HTR-8/SVneo (cell line): ENCODE measurements at regions not wholly inside any gene's neighbourhood (a gene's known extent, or its start where the extent isn't known, plus 50 kb on each side); places are given as distances from the start of the nearest gene placed in this dataset.
"Not testable (repeated sequence)": the region's sequence is repeated elsewhere in the genome, so short reads cannot be mapped to it uniquely, and the experiment has no call there.

Experiments used
- DNase-seq: peaks from one replicate; pipeline ENCODE4 v3.0.0; 2011; ENCODE audit warnings: low spot score, mixed read lengths; ENCODE audit not compliant: insufficient read length
- FAIRE-seq: peaks from 2 replicates; lab custom pipeline; 2011; peaks lifted over from hg19 to GRCh38; lab: Jason Lieb, UNC

- no peak for FAIRE-seq
- DNase-seq = no peak
Observed at GRCh38 chr4:4672402-4672801, 130.6 kb upstream of the STX18 start.

- FAIRE-seq (no peak), DNase-seq (no peak)
Observed at GRCh38 chr4:4671774-4672349, 130.0 kb upstream of the STX18 start.

DNA sequence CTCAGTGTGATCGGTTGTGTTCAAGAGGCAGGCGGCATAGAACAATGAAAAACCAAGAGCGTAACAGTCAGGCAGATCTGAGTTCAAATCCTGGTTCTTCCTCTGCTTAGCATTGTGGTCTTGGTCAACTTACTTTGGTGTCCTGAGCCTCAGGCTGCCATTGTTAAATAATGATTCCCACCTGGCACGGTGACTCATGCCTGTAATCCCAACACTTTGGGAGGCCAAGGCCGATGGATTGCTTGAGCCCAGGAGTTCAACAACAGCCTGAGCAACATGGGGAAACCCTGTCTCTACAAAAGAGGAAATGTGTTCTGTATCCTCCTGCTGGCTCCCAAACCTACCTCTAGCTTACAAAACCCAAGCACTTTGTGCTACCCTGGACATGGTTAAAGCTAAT, 129.0 kb upstream of the STX18 start:
- DNase-seq = no peak
- FAIRE-seq = no peak

DNA sequence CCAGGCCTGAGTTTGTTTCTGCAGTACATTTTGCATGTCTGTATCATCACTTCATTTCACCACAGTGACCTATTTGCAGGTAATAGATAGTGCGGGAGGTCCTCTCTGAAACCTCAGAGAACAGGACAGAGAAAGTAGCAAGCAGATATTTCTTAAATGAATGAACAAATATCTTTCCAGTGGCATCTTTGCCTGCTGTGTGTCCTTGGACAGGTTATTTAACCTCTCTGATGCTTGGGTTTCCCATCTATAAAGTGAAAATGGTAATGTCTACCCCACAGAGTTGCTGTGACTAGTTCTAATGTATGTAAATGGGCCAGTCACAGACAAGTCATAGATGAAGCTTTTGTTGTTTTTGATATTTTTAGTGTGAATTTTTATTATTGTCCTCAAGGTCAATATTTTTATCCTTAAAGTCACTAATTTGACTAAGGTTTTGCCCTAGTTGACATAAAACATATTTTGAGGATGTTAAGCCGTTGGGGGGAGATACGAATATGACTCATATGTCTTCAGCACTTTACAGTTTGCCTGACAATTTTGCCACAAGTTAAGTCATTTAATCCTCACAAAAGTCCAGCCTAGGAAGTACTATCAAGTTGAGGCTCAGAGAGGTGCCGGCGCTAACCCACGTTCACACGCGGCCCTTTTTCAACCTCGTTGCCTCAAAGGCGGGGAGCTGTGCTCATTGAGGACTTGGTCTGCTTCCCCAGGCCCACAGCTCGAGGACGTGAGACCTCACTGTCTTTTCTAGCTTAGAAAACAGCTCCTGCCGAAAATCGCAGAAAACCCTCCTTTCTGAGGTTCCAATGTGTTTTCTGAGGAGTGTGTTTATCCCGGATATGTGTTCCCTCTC, 126.7 kb upstream of the STX18 start:
- no peak for DNase-seq
- no peak for FAIRE-seq

- no peak for FAIRE-seq
- DNase-seq = no peak
Observed at GRCh38 chr4:4667622-4668081, 125.8 kb upstream of the STX18 start.

DNA sequence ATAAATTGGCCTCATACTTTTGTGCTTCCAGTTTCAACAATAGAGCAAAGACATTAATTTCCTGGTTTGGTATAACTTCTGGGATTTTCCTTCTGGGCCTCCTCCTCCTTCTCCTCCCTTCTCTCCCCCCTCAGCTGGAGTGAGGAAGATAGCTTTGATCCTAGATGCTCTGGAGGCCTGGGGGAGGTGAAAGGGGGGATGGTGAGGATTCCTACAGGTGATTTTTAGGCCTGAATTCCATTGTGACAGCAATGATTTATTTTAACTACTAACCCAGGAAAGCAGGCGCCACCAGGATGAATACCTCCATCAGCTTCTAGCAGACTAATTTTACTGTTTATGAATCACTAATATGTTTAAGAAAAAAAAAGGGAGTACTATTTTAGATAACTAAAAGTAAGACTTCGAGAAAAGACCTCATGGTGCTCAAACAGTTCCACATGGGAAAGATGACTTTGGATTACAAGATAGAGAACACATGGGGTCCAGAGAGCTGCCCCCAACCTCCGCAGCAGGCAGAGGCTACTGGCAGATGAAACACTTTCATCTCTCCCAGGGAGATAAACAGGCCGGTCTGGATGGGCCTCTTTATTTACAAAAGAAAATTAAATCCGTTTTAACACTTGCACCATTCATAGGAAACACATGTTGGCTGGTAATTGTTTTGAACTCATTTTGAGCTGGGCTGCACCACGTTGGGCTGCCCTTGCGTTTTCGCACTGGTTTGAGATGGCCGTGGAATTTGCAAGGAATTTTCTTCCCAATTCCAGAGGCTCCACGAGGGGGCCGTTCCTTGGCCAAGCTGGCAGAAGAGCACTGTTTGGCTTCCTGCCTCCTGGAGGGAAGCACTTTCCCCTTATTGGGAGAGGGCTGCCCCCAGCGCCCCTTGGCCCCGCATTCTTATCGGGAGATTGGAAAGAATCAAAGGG, 125.1 kb upstream of the STX18 start:
- no peak for DNase-seq
- FAIRE-seq = no peak

- DNase-seq (no peak), FAIRE-seq (no peak)
Observed at GRCh38 chr4:4666187-4666586, 124.3 kb upstream of the STX18 start.

- no peak for FAIRE-seq
Observed at GRCh38 chr4:4664234-4664633, 122.4 kb upstream of the STX18 start.

DNA sequence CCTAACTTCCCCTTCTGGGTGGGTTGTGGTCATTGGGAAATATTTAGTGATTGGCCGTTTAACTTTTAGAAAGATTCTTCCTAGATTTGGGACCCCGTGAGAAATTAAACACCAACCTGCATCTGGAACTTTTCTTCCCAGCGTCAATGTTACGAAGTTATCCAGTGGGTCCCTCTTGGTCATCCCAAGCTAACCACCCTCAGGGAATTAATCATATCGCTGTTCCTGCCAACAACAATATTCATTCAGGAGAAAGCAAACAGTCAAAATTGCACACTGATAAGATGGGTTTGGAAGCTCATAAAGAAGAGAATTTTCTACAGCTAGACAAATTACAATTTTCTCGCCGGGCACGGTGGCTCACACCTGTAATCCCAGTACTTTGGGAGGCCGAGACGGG, 121.2 kb upstream of the STX18 start:
- DNase-seq = no peak
- FAIRE-seq = no peak

More at GRCh38 chr4:4664234-4664633, 122.4 kb upstream of the STX18 start:
- no peak for DNase-seq

DNA sequence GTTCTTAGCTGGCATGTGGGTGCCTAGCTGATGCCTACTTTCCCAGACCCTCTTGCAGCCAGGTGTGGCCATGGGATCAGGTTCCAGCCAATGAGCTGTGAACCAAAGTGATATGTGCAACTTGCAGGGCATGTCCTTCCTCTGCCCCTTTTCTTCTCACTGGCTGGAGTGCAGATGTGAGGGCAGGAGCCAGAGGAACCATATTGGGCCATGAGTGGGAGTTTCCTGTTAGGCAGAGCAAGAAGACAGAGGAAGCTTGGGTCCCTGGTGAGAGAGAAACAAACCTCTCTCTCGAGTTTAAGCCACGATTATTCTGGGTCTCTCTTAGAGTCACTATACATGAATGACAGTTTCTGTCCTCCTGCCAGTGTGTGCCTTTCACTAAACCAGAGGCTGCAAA, 120.4 kb upstream of the STX18 start:
- DNase-seq (no peak), FAIRE-seq (no peak)

- no peak for FAIRE-seq
- peak; percentile 73 for DNase-seq
Observed at GRCh38 chr4:4659871-4660651, 118.2 kb upstream of the STX18 start.

DNA sequence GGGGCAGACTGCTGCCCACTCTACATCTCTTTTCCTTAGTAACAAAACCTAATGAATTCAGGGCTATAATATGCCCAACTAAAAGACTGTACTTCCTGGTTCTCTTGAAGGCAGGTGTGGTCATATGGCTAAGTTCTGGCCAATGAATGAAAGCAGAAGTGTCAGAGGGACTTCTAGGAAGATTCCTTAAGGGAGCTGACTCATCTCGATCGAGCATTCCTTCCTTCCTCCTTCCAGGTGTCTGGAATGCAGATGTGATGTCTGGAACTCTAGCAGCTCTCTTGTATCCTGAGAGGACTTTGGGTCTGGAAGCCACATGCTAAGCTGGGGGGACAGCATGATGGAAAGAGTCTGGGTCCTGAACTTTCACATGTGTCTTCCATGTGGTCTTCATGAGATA, 116.2 kb upstream of the STX18 start:
- DNase-seq (no peak), FAIRE-seq (no peak)

DNA sequence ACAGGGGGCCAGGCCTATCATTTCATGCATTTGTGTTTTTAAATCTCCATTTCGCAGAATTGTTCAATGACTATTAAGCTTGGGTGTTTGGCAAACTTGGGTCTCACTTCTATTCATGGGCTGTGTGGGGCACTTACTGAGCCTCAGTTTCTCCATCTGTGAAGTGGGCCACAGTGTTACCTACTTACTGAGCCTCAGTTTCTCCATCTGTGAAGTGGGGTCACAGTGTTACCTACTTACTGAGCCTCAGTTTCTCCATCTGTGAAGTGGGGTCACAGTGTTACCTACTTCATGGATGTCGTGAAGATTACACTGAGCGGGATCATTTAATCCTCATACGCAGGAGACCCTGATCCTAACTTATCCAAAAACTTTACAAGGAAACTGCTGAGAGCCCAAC, 115.1 kb upstream of the STX18 start:
- DNase-seq (no peak), FAIRE-seq (no peak)

DNA sequence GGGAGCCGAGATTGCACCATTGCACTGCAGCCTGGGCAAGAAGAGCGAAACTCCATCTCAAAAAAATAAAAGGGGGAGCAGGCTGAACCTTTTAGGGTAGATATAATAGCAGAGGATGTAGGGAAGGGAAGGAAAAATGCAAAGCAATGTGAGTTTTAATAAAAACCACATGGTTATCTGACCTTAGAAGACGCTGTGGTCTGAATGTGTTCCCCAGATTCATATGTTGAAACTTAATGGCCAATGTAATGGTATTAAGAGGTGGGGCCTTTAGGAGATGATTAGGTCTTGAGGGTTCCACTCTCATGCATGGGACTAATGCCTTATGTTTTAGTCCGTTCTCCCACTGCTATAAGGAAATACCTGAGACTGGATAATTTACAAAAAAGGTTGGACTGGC, 114.1 kb upstream of the STX18 start:
- FAIRE-seq (no peak), DNase-seq (no peak)

DNA sequence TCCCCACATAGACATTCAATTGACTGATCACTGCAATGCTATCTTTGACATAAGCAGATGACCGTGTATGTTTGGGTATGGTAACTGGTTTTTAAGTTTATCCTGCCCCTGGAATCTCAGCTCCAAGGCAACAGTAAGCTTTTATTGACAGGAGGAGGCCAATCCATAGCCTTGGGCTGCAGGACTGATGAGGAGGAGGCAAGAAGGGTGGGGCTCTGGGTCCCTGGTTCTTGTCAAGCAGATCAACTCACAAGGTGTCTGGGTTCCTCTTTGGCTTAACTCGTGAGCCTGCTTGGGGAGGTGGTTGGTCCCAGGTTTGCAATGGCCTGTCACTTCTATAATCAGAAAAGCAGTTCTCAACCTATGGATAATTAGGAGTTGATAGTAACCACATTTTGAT, 113.2 kb upstream of the STX18 start:
- DNase-seq (no peak), FAIRE-seq (no peak)

DNA sequence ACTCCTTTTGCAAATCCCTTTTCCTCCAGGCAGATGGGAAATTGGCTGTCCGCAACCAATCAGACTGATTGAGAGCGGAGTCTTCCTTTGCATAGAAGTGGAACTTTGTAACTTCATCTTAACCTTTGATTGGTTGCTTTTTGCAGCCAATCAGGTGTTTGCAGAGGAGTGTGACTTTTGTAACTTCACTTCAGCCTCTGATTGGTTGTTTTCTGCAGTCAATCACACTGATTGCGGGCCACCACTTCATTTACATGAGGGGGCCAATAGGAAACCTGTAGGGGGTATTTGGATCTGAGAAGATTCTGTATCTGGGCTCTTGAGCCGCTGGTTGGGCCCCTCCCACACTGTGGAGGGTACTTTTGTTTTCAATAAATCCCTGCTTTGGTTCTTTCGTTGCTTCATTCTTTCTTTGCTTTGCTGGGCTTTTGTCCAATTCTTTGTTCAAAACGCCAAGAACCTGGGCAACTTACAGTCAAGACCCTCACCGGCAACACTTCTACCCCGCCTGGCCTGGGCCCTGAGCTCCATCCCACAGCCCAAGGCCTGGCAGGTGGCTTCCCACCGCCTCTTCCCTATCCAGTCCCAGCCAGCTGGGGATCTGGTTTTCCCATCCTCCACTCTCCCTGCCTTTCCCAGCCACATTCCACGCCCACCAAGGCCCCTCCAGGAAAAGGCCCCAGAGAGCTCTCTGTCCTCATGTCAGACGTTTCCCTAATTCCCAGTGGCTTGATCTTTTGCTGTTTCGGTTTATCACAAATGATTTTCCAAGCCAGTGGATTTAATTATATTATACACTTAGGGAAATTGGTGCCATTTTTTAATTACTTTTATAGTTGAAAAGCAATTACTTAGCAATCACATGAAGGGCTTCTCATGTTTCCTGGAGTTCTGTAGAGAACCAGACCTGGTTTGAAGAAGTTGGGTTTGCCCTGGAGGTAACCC, 110.2 kb upstream of the STX18 start:
- FAIRE-seq (no peak), DNase-seq (no peak)

- no peak for DNase-seq
- FAIRE-seq = no peak
Observed at GRCh38 chr4:4647041-4647440, 105.2 kb upstream of the STX18 start.

- DNase-seq (no peak), FAIRE-seq (no peak)
Observed at GRCh38 chr4:4645743-4646142, 103.9 kb upstream of the STX18 start.

- FAIRE-seq, DNase-seq: not testable (repeated sequence)
Observed at GRCh38 chr4:4644277-4644676, 102.4 kb upstream of the STX18 start.
